Keratinocyte (primary cell): ENCODE measurements at regions not wholly inside any gene's neighbourhood (a gene's known extent, or its start where the extent isn't known, plus 50 kb on each side); places are given as distances from the start of the nearest gene placed in this dataset.

Experiments
- DNase-seq: peaks from one replicate; pipeline ENCODE4 v3.0.0-alpha.2; 2011; ENCODE audit warnings: low read depth, missing footprints, low spot score
- FAIRE-seq: peaks from 2 replicates; lab custom pipeline; 2011; peaks lifted over from hg19 to GRCh38; lab: Jason Lieb, UNC
- H2AFZ ChIP-seq: 2 replicates; pipeline ENCODE4 v1.6.0; 2012; ENCODE audit warnings: low read length, control low read depth, inconsistent platforms; ENCODE audit not compliant: control insufficient read depth
- H3K27ac ChIP-seq: 2 replicates; pipeline ENCODE4 v1.5.1; 2011; ENCODE audit warnings: low read length; ENCODE audit not compliant: control insufficient read depth, insufficient read depth
- H3K27me3 ChIP-seq: 3 replicates; pipeline ENCODE4 v1.6.0; 2011; ENCODE audit warnings: low read length; ENCODE audit not compliant: control insufficient read depth, insufficient read depth; ENCODE audit errors: extremely low read depth
- H3K36me3 ChIP-seq, 2 experiments: 2 replicates in 1 of 2; 3 replicates in 1 of 2; pipeline ENCODE4 v1.5.1; 2011; ENCODE audit warnings: low read length in 2 of 2, mild to moderate bottlenecking in 1 of 2; ENCODE audit not compliant: control insufficient read depth in 2 of 2, insufficient read depth in 2 of 2; ENCODE audit errors: extremely low read depth in 1 of 2
- H3K4me1 ChIP-seq: 3 replicates; pipeline ENCODE4 v1.5.1; 2011; ENCODE audit warnings: low read length; ENCODE audit not compliant: control insufficient read depth, insufficient read depth; ENCODE audit errors: extremely low read depth
- H3K4me2 ChIP-seq: 3 replicates; pipeline ENCODE4 v1.6.0; 2011; ENCODE audit warnings: low read depth, low read length; ENCODE audit not compliant: control insufficient read depth, insufficient read depth; ENCODE audit errors: extremely low read depth
- H3K4me3 ChIP-seq, 3 experiments: fragments of 200-600 bp in 1 of 3; sonication (generic) in 1 of 3; 2 replicates in 2 of 3; 3 replicates in 1 of 3; pipeline ENCODE4 v1.5.1; 2011 to 2016; ENCODE audit warnings: low read length in 3 of 3, mild to moderate bottlenecking in 3 of 3, control low read depth in 2 of 3, inconsistent platforms in 1 of 3, low read depth in 1 of 3, mixed read lengths in 1 of 3, mixed run types in 1 of 3, moderate library complexity in 1 of 3; ENCODE audit not compliant: control insufficient read depth in 2 of 3, insufficient read depth in 2 of 3; ENCODE audit errors: extremely low read depth in 1 of 3
- H3K79me2 ChIP-seq: 2 replicates; pipeline ENCODE4 v1.6.0; 2012; ENCODE audit warnings: low read length; ENCODE audit not compliant: control insufficient read depth, insufficient read depth
- H3K9ac ChIP-seq: 3 replicates; pipeline ENCODE4 v1.6.0; 2011; ENCODE audit warnings: low read length; ENCODE audit not compliant: control insufficient read depth, insufficient read depth; ENCODE audit errors: extremely low read depth
- H3K9me1 ChIP-seq: 3 replicates; pipeline ENCODE4 v1.6.0; 2011; ENCODE audit warnings: low read length; ENCODE audit not compliant: control insufficient read depth, insufficient read depth; ENCODE audit errors: extremely low read depth
- H3K9me3 ChIP-seq: 2 replicates; pipeline ENCODE4 v1.5.1; 2012; ENCODE audit warnings: low read depth, low read length; ENCODE audit not compliant: control insufficient read depth
- H4K20me1 ChIP-seq: 3 replicates; pipeline ENCODE4 v1.6.0; 2011; ENCODE audit warnings: low read length; ENCODE audit not compliant: control insufficient read depth, insufficient read depth; ENCODE audit errors: extremely low read depth
- EZH2 ChIP-seq: IDR thresholded peaks from one replicate; pipeline ENCODE4 v1.6.1; 2012; ENCODE audit warnings: inconsistent platforms, mild to moderate bottlenecking, low read length, moderate library complexity
- dilution Hi-C: fragments of 300-500 bp; cut with MboI; formaldehyde crosslinking; loops from one replicate; pipeline ENCODE4 v1.7.0; 2020; ENCODE audit warnings: low sequenced_read_pairs; ENCODE audit not compliant: extremely low pct_ligation_motif_present
- TF ChIP-seq, protein P1 (sequence below), 3 experiments: IDR thresholded peaks in 1 of 3; conservative IDR thresholded peaks in 1 of 3; optimal IDR thresholded peaks in 1 of 3; 2 replicates in 2 of 3; 3 replicates in 1 of 3; pipeline versions ENCODE3 to v1.5.1; 2011; ENCODE audit warnings: low read length in 3 of 3, mild to moderate bottlenecking in 3 of 3, moderate library complexity in 2 of 3, control low read depth in 1 of 3, inconsistent platforms in 1 of 3; ENCODE audit not compliant: insufficient read depth in 2 of 3; ENCODE audit errors: extremely low read depth in 1 of 3

DNA sequence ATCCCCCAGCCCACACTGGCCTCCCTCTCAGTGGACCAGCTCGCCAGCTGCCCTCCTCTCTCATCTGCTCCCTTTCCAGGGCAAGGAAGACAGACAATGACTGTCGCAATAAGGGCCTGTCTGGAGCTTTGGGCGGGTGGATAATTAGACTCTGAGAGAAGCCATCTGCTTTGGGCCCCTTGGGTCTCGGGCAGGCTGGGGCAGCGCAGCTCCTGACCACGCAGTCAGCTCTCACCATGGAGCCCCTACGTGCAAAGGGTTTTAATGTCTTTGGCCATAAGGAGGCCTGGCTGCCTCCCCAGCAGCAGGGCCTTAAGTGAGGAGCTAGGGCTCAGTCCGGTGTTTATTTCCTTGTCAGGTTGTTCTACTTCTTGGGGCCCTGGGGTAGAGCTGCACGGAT is 153.9 kb downstream of the CHST1 start:
- H3K79me2 ChIP-seq: no peaks in the 10 kb centered on the region
- H2AFZ ChIP-seq: no peak overlapping the region
- H3K9ac ChIP-seq: no peak overlapping the region
- no peaks in the 10 kb centered on the region for H3K4me1 ChIP-seq
- no peaks in the 10 kb centered on the region for H4K20me1 ChIP-seq
- H3K27me3 ChIP-seq: peaks cover 2% of the 10 kb centered on the region
- no peaks in the 10 kb centered on the region for H3K9me3 ChIP-seq
- no peaks in the 10 kb centered on the region for H3K36me3 ChIP-seq
- H3K27ac ChIP-seq: no peak overlapping the region
- DNase-seq (no peak), FAIRE-seq (no peak)
- dilution Hi-C loops: no loop called here
- H3K9me1 ChIP-seq: no peaks in the 10 kb centered on the region
- H3K4me2 ChIP-seq: no peak overlapping the region
- H3K4me3 ChIP-seq: no peak overlapping the region
- no peak for TF ChIP-seq EZH2
- TF ChIP-seq, protein P1, sequence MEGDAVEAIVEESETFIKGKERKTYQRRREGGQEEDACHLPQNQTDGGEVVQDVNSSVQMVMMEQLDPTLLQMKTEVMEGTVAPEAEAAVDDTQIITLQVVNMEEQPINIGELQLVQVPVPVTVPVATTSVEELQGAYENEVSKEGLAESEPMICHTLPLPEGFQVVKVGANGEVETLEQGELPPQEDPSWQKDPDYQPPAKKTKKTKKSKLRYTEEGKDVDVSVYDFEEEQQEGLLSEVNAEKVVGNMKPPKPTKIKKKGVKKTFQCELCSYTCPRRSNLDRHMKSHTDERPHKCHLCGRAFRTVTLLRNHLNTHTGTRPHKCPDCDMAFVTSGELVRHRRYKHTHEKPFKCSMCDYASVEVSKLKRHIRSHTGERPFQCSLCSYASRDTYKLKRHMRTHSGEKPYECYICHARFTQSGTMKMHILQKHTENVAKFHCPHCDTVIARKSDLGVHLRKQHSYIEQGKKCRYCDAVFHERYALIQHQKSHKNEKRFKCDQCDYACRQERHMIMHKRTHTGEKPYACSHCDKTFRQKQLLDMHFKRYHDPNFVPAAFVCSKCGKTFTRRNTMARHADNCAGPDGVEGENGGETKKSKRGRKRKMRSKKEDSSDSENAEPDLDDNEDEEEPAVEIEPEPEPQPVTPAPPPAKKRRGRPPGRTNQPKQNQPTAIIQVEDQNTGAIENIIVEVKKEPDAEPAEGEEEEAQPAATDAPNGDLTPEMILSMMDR (optimal IDR thresholded peaks at IDR 0.05 in 1 of 3, IDR thresholded peaks at IDR 0.05 in 1 of 3, conservative IDR thresholded peaks at IDR 0.05 in 1 of 3; ENCODE audit: extremely low read depth in 1 of 3, insufficient read depth in 2 of 3, low read length in 3 of 3): no peak

- Histone ChIP-seq H2AFZ (no peak overlapping the region), H3K4me2 (no peak overlapping the region), H3K9ac (no peak overlapping the region), H3K4me3 (no peak overlapping the region), H3K27ac (no peak overlapping the region), H3K9me1 (no peaks in the 10 kb centered on the region), H3K27me3 (peaks cover 2% of the 10 kb centered on the region), H3K36me3 (no peaks in the 10 kb centered on the region), H3K4me1 (no peaks in the 10 kb centered on the region), H3K79me2 (no peaks in the 10 kb centered on the region), H3K9me3 (no peaks in the 10 kb centered on the region), H4K20me1 (no peaks in the 10 kb centered on the region)
- no peak for FAIRE-seq
- dilution Hi-C loops: no loop called here
- DNase-seq: no peak
- TF ChIP-seq, protein P1 (optimal IDR thresholded peaks at IDR 0.05 in 1 of 3, IDR thresholded peaks at IDR 0.05 in 1 of 3, conservative IDR thresholded peaks at IDR 0.05 in 1 of 3; ENCODE audit: extremely low read depth in 1 of 3, insufficient read depth in 2 of 3, low read length in 3 of 3): no peak
- TF ChIP-seq EZH2: no peak
These were observed 157.5 kb downstream of the CHST1 start for GRCh38 chr11:45507916-45508315.
